Neural progenitor cell (in vitro differentiated cells): ENCODE measurements at regions not wholly inside any gene's neighbourhood (a gene's known extent, or its start where the extent isn't known, plus 50 kb on each side); places are given as distances from the start of the nearest gene placed in this dataset.
A peak's percentile ranks its signal among the peaks of the same experiment; 100 is the strongest.

ENCODE experiments used
- EZH2 ChIP-seq: fragments of 200-600 bp; sonication (generic); IDR thresholded peaks from 2 replicates; pipeline ENCODE4 v1.6.1; 2017; ENCODE audit warnings: antibody characterized with exemption, mild to moderate bottlenecking, moderate library complexity
- EZH2phosphoT487 ChIP-seq: fragments of 200-600 bp; sonication (generic); IDR thresholded peaks from 2 replicates; pipeline ENCODE4 v1.6.1; 2017; ENCODE audit warnings: antibody characterized with exemption
- TF ChIP-seq, protein P1 (sequence below): fragments of 200-600 bp; sonication (generic); IDR thresholded peaks from 2 replicates; pipeline ENCODE4 v1.5.1; 2017; ENCODE audit warnings: antibody characterized with exemption, mild to moderate bottlenecking

DNA sequence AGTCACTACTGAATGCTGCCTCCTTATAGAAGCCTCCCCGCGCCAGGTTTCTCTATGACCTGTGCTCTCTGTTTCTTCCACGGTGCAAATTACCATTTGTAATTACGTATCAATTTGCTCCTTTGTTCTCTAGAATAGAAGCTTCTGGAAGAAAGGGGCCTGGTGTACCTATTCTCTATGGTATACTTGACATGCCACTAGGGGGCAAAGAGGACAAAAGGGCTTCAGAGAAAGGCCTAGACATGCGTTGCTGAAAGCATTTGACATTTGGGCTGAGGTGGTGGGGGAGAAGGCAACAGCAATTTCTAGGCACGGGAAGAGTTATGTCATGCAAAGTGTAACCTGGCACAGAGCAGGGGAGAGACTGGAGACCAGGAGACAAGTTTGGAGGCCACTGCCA is 148.7 kb downstream of the WDR11 start:
- TF ChIP-seq, protein P1, sequence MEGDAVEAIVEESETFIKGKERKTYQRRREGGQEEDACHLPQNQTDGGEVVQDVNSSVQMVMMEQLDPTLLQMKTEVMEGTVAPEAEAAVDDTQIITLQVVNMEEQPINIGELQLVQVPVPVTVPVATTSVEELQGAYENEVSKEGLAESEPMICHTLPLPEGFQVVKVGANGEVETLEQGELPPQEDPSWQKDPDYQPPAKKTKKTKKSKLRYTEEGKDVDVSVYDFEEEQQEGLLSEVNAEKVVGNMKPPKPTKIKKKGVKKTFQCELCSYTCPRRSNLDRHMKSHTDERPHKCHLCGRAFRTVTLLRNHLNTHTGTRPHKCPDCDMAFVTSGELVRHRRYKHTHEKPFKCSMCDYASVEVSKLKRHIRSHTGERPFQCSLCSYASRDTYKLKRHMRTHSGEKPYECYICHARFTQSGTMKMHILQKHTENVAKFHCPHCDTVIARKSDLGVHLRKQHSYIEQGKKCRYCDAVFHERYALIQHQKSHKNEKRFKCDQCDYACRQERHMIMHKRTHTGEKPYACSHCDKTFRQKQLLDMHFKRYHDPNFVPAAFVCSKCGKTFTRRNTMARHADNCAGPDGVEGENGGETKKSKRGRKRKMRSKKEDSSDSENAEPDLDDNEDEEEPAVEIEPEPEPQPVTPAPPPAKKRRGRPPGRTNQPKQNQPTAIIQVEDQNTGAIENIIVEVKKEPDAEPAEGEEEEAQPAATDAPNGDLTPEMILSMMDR: peak; percentile 32
- TF ChIP-seq EZH2: no peak
- no peak for TF ChIP-seq EZH2phosphoT487
